HEK293T (cell line): ENCODE measurements at regions not wholly inside any gene's neighbourhood (a gene's known extent, or its start where the extent isn't known, plus 50 kb on each side); places are given as distances from the start of the nearest gene placed in this dataset.

Experiments used
- ARNT ChIP-seq: fragments of 450-650 bp; IDR thresholded peaks from 2 replicates; pipeline ENCODE4 v1.6.1; 2017; ENCODE audit warnings: mild to moderate bottlenecking
- BHLHE40 ChIP-seq: fragments of 450-650 bp; IDR thresholded peaks from 2 replicates; pipeline ENCODE4 v1.6.1; 2016; ENCODE audit warnings: mild to moderate bottlenecking, moderate library complexity, borderline replicate concordance
- FOXA1 ChIP-seq: fragments of 450-650 bp; IDR thresholded peaks from 2 replicates; pipeline ENCODE4 v1.6.1; 2016; ENCODE audit warnings: mild to moderate bottlenecking
- FOXK2 ChIP-seq: fragments of 450-650 bp; IDR thresholded peaks from 2 replicates; pipeline ENCODE4 v1.6.1; 2016; ENCODE audit warnings: mild to moderate bottlenecking
- FOXM1 ChIP-seq: fragments of 450-650 bp; IDR thresholded peaks from 2 replicates; pipeline ENCODE4 v1.6.1; 2017; ENCODE audit warnings: mild to moderate bottlenecking, borderline replicate concordance
- L3MBTL2 ChIP-seq: fragments of 450-650 bp; conservative IDR thresholded peaks from 2 replicates; pipeline ENCODE4 v1.6.1; 2016; ENCODE audit warnings: mild to moderate bottlenecking
- NFRKB ChIP-seq: fragments of 450-650 bp; IDR thresholded peaks from 2 replicates; pipeline ENCODE4 v1.6.1; 2016; ENCODE audit warnings: mild to moderate bottlenecking, moderate library complexity
- TF ChIP-seq, protein P1 (sequence below): fragments of 450-650 bp; IDR thresholded peaks from 2 replicates; pipeline ENCODE4 v1.6.1; 2016

DNA sequence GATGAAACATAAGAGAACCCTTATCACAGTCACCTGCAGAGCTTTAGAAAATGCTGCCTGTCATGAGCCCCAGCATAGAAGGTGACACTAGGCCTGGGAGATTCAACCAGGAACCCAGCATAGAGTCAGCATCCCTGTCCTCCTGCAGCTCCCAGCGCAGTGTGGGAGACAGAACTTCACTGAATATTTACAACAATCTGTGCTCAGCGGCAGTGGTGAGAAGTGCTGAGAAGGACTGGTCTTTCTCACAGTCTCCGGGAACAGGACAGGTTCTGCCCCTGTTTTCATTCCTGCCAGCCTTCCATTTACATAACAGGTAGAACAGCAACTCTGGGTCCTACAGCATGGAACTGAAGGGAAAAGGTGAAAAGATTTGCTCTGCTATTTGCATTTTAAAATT, 83.5 kb upstream of the GADD45A start:
- TF ChIP-seq ARNT: no peak
- no peak for TF ChIP-seq FOXM1
- TF ChIP-seq FOXK2: no peak
- no peak for TF ChIP-seq NFRKB
- no peak for TF ChIP-seq FOXA1
- no peak for TF ChIP-seq L3MBTL2
- TF ChIP-seq, protein P1, sequence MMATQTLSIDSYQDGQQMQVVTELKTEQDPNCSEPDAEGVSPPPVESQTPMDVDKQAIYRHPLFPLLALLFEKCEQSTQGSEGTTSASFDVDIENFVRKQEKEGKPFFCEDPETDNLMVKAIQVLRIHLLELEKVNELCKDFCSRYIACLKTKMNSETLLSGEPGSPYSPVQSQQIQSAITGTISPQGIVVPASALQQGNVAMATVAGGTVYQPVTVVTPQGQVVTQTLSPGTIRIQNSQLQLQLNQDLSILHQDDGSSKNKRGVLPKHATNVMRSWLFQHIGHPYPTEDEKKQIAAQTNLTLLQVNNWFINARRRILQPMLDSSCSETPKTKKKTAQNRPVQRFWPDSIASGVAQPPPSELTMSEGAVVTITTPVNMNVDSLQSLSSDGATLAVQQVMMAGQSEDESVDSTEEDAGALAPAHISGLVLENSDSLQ: no peak
- TF ChIP-seq BHLHE40: no peak
